Choroid plexus epithelial cell (primary cell): ENCODE measurements at regions not wholly inside any gene's neighbourhood (a gene's known extent, or its start where the extent isn't known, plus 50 kb on each side); places are given as distances from the start of the nearest gene placed in this dataset.

Experiments used
- DNase-seq: peaks from one replicate; pipeline ENCODE4 v3.0.0-alpha.2; 2010; ENCODE audit warnings: low read depth
- H3K4me3 ChIP-seq: 2 replicates; pipeline ENCODE4 v1.5.1; 2011; ENCODE audit warnings: low read depth, mild to moderate bottlenecking, control low read depth, low read length, moderate library complexity
- TF ChIP-seq, protein P1 (sequence below): conservative IDR thresholded peaks from 2 replicates; pipeline ENCODE4 v1.5.1; 2011; ENCODE audit warnings: low read depth, mild to moderate bottlenecking, control low read depth, inconsistent platforms, low read length, moderate library complexity

DNA sequence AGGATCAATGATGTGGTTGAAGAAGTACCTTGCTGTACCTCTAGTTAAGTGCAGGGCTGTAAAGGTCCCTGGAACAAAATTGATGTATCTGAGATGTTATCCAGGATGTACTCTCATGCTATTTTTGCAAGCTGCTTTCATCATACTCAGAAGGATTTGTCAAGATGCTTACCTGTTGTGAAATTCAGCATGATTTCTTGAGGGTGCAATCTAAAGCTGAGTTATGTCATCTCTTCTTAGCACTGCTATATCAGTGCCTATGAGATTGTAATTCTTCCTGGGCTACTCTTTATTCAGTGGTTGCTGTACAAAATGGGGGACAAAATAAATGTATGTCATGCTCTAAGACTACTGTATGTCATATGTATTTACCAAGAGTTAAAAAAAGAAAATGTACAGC is 340.7 kb upstream of the LMO3 start:
- TF ChIP-seq, protein P1, sequence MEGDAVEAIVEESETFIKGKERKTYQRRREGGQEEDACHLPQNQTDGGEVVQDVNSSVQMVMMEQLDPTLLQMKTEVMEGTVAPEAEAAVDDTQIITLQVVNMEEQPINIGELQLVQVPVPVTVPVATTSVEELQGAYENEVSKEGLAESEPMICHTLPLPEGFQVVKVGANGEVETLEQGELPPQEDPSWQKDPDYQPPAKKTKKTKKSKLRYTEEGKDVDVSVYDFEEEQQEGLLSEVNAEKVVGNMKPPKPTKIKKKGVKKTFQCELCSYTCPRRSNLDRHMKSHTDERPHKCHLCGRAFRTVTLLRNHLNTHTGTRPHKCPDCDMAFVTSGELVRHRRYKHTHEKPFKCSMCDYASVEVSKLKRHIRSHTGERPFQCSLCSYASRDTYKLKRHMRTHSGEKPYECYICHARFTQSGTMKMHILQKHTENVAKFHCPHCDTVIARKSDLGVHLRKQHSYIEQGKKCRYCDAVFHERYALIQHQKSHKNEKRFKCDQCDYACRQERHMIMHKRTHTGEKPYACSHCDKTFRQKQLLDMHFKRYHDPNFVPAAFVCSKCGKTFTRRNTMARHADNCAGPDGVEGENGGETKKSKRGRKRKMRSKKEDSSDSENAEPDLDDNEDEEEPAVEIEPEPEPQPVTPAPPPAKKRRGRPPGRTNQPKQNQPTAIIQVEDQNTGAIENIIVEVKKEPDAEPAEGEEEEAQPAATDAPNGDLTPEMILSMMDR = no peak
- no peak overlapping the region for H3K4me3 ChIP-seq
- DNase-seq = no peak

DNA sequence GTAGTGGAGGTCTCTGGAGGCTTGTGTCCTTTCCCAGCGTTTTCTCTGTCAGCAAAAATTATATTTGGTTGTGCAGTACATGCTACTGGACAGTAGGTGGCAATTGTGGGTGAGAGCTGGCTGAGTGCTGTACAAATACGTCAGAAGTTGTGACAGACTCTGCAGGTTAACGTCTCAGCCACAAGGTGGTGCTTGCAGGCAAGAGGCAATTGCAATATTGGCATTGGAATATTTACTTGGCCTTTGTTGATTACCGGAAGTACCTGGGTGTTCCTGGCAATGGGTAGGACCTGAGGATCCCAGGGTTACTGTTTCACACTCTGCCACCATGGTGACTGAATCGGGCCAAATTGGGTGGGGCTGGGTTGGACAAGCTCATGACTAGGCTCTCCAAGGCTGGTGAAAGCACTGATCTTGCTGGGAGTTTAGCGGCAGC is 333.9 kb upstream of the LMO3 start:
- TF ChIP-seq, protein P1 = peak; percentile 65
- peak; percentile 72 for DNase-seq
- H3K4me3 ChIP-seq = no peak overlapping the region

DNA sequence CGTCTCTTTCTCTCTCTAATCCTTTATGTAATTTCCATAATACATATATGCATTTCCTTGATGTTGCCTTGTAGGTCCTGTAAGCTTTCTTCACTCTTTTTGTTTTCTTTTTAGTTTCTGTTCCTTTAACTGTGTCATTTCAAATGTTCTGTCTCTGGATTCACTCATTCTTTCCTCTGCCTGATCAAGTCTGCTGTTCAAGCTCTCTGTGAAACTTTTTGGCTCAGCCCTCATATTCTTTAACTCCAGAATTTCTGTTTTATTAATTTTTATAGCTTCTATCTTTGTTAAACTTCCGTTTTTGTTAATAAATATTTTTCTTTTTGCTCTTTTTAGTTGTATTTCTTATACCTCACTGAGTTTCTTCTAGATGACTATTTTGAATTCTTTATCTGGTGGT is 321.3 kb upstream of the LMO3 start:
- H3K4me3 ChIP-seq = no peak overlapping the region
- DNase-seq = no peak
- TF ChIP-seq, protein P1 = no peak

DNA sequence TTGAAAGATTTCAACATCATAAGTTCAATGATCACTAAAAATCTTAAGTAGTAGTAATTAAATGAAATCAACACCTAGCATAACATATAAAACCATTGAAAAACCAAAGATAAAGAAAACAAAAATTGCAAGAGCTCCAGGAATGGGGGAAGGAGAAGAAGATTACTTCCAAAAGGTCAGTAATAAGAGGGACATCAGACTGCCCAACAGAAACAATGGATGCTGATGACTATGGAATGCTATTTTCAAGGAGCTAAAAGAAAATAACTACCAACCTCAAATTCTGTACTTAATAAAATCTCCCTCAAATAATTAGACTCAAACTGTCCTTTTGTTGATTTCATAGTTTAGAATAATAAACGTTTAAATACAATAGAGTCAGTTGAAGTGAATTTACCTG is 314.5 kb upstream of the LMO3 start:
- no peak overlapping the region for H3K4me3 ChIP-seq
- TF ChIP-seq, protein P1 = no peak
- no peak for DNase-seq

DNA sequence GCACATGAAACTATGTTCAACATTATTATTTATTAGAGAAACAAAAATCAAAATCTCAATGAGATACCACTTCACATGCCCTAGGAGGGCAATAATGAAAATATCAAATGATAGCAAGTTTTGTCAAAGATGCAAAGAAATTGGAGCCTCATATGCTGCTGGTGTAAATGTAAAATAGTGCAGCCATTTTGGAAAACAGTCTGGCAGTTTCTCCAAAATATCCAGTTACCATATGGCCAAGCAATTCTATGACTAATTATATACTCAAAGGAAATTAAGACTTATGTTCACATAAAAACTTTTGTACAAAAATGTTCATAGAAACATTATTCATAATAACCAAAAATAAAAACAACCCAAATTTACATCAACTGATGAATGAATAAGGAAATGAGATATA is 313.6 kb upstream of the LMO3 start:
- H3K4me3 ChIP-seq = no peak overlapping the region
- TF ChIP-seq, protein P1 = no peak
- no peak for DNase-seq

DNA sequence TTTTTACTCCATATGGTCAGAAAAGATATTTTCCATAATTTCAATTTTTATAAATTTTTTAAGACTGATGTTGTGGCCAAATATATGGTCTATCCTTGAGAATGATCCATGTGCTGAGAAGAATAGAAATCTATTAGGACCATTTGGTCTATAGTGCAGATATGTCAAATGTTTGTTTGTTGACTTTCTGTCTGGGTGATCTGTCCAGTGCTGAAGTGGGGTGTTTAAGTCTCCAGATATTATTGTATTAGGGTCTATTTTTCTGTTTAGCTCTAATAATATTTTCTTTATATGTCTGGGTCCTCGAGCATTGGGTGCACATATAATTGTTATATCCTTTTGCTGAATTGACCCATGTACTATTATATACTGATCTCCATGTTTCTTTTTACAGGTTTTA is 308.9 kb upstream of the LMO3 start:
- H3K4me3 ChIP-seq = no peak overlapping the region
- TF ChIP-seq, protein P1 = no peak
- DNase-seq = no peak

DNA sequence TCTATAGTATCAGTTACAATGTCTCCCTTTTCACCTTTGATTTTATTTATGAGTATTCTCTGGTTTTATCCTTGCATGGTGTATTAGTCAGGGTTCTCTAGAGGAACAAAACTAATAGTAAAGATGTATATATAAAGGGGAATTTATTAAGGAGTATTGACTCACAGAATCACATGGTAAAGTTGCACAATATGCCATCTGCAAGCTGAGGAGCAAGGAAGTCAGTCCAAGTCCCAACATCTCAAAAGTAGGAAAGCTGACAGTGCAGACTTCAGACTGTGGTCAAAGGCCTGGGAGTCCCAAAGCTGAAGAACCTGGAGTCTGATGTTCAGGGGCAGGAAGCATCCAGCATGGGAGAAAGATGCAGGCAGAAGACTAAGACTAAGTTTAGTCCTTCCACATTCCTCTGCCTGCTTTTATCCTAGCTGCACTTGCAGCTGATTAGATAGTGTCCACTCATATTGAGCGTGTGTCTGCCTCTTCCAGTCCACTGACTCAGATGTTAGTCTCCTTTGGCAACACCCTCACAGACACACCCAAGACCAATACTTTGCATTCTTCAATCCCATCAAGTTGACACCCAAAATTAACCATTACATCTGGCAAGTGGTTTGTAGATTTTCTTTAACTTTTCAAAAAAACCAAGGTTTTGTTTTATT is 308.0 kb upstream of the LMO3 start:
- TF ChIP-seq, protein P1 = no peak
- no peak for DNase-seq
- no peak overlapping the region for H3K4me3 ChIP-seq
